PC-9 (cell line): ENCODE measurements at regions not wholly inside any gene's neighbourhood (a gene's known extent, or its start where the extent isn't known, plus 50 kb on each side); places are given as distances from the start of the nearest gene placed in this dataset.

Experiments
- BruUV-seq: library from RNA; stranded (reverse); fragments of 400-500 nt; replicated peaks from 2 replicates; lab custom pipeline; 2021; lab: Mats Ljungman, UMichigan
- CTCF ChIA-PET: fragments of 300-600 bp; sonication (Branson Sonifier 250); formaldehyde crosslinking; loops from one replicate; lab custom pipeline; 2022; ENCODE audit warnings: antibody characterized with exemption; lab: Charles Lee
- POLR2A ChIA-PET: fragments of 300-600 bp; sonication (Branson Sonifier 250); formaldehyde crosslinking; loops from one replicate; lab custom pipeline; 2022; ENCODE audit warnings: antibody characterized with exemption; ENCODE audit not compliant: unreplicated experiment; lab: Charles Lee
- DNase-seq, 2 experiments: peaks; one replicate each; pipeline versions ENCODE4 v3.0.0 to v3.0.0-alpha.2; 2015 to 2022; ENCODE audit warnings: mixed read lengths in 1 of 2
- H2AFZ ChIP-seq: fragments of 200-600 bp; sonication (generic); 2 replicates; pipeline ENCODE4 v1.8.1; 2017; ENCODE audit warnings: antibody characterized with exemption
- H3F3A ChIP-seq: fragments of 200-600 bp; sonication (generic); 2 replicates; pipeline ENCODE4 v1.8.1; 2017; ENCODE audit warnings: antibody characterized with exemption, mild to moderate bottlenecking, low read depth; ENCODE audit not compliant: insufficient read depth
- H3K27ac ChIP-seq: fragments of 200-600 bp; sonication (generic); 2 replicates; pipeline ENCODE4 v1.6.1; 2016; ENCODE audit warnings: mixed run types
- H3K27me3 ChIP-seq: fragments of 200-600 bp; sonication (generic); 2 replicates; pipeline ENCODE4 v1.6.1; 2016; ENCODE audit warnings: low read depth, mixed run types; ENCODE audit not compliant: insufficient read depth
- H3K36me3 ChIP-seq: fragments of 200-600 bp; sonication (generic); 2 replicates; pipeline ENCODE4 v1.6.1; 2016; ENCODE audit warnings: low read depth, mixed run types
- H3K4me1 ChIP-seq: fragments of 200-600 bp; sonication (generic); replicated peaks from 2 replicates; pipeline ENCODE4 v1.6.1; 2016; ENCODE audit warnings: mixed run types; ENCODE audit not compliant: insufficient read depth
- H3K4me2 ChIP-seq: fragments of 200-600 bp; sonication (generic); 2 replicates; pipeline ENCODE4 v1.6.1; 2017; ENCODE audit warnings: mixed run types
- H3K4me3 ChIP-seq: fragments of 200-600 bp; sonication (generic); 2 replicates; pipeline ENCODE4 v1.6.1; 2016; ENCODE audit warnings: mixed run types
- H3K79me2 ChIP-seq: fragments of 200-600 bp; sonication (generic); 2 replicates; pipeline ENCODE4 v1.6.1; 2017; ENCODE audit warnings: low read depth, mixed run types
- H3K9me2 ChIP-seq: fragments of 200-600 bp; sonication (generic); 2 replicates; pipeline ENCODE4 v1.8.1; 2017; ENCODE audit warnings: mild to moderate bottlenecking; ENCODE audit not compliant: insufficient read depth
- H3K9me3 ChIP-seq: fragments of 200-600 bp; sonication (generic); 2 replicates; pipeline ENCODE4 v1.8.1; 2016; ENCODE audit warnings: low read depth; ENCODE audit not compliant: insufficient read depth
- H4K20me1 ChIP-seq: fragments of 200-600 bp; sonication (generic); 2 replicates; pipeline ENCODE4 v1.8.1; 2017; ENCODE audit not compliant: insufficient read depth
- EZH2 ChIP-seq: fragments of 200-600 bp; sonication (generic); IDR thresholded peaks from 2 replicates; pipeline ENCODE4 v1.8.0; 2017; ENCODE audit warnings: antibody characterized with exemption, low read depth
- intact Hi-C: fragments of 100-400 bp; cut with micrococcal nuclease; formaldehyde crosslinking; loops from one replicate; pipeline ENCODE4 v1.10.0; 2022; ENCODE audit not compliant: unreplicated experiment
- TF ChIP-seq, protein P1 (sequence below): fragments of 200-600 bp; sonication (generic); conservative IDR thresholded peaks from 2 replicates; pipeline ENCODE4 v1.6.1; 2017; ENCODE audit warnings: mixed run types, antibody characterized with exemption, mild to moderate bottlenecking, moderate library complexity

DNA sequence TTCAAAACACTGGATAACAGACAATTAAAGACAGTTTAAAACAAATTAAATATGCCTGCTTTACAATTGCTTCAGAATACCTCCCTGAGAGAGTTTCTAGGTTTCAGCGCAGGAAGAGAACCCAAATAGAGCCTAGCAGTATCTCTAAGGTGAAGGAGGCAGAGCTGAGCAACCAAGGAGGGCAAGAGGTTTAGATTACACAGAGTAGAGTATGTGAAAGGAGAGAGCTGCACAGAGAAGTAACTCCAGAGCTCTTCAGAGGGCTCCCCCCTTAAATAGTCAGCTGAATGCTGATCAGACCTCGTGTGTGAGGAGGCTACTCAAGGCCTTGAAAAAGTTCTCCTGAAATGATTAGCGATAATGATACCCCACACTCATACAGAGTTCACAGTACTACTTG is 386.5 kb upstream of the TCF4 start:
- ChIA-PET CTCF (no interaction called here), POLR2A (no interaction called here)
- BruUV-seq, result no TSS peak
- DNase-seq, result no peak
- Histone ChIP-seq H3K36me3 (no peaks in the 10 kb centered on the region), H4K20me1 (no peaks in the 10 kb centered on the region), H3F3A (no peaks in the 10 kb centered on the region), H3K27me3 (no peaks in the 10 kb centered on the region), H3K4me3 (no peak overlapping the region), H3K79me2 (no peaks in the 10 kb centered on the region), H3K4me2 (no peak overlapping the region), H2AFZ (no peak overlapping the region), H3K27ac (no peak overlapping the region), H3K9me3 (no peaks in the 10 kb centered on the region), H3K4me1 (no peaks in the 10 kb centered on the region), H3K9me2 (no peaks in the 10 kb centered on the region)
- intact Hi-C loops, result no loop called here
- TF ChIP-seq EZH2, result no peak
- TF ChIP-seq, protein P1, sequence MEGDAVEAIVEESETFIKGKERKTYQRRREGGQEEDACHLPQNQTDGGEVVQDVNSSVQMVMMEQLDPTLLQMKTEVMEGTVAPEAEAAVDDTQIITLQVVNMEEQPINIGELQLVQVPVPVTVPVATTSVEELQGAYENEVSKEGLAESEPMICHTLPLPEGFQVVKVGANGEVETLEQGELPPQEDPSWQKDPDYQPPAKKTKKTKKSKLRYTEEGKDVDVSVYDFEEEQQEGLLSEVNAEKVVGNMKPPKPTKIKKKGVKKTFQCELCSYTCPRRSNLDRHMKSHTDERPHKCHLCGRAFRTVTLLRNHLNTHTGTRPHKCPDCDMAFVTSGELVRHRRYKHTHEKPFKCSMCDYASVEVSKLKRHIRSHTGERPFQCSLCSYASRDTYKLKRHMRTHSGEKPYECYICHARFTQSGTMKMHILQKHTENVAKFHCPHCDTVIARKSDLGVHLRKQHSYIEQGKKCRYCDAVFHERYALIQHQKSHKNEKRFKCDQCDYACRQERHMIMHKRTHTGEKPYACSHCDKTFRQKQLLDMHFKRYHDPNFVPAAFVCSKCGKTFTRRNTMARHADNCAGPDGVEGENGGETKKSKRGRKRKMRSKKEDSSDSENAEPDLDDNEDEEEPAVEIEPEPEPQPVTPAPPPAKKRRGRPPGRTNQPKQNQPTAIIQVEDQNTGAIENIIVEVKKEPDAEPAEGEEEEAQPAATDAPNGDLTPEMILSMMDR, result no peak

DNA sequence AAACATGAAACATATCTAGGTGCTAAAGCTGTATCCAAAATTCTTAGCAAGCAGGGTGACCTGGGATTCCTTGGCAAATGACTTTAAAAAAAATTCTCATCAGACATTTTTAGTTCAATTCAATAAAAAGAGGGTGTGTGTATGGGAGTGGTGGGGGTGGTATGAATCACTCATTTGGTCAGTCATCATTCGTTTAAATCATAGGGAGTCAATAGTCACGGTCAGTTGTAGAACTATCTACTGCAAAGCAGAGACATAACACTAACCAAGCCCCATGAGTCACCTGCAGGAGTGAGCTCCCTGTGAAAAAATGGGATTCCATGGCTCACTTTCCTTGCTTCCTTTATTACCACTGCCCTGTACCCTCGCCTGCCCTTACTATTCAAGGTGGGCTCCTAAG is 380.6 kb upstream of the TCF4 start:
- Histone ChIP-seq H3K36me3 (no peaks in the 10 kb centered on the region), H3K79me2 (no peaks in the 10 kb centered on the region), H4K20me1 (no peaks in the 10 kb centered on the region), H3K27ac (no peak overlapping the region), H3K4me1 (no peaks in the 10 kb centered on the region), H3F3A (no peaks in the 10 kb centered on the region), H3K4me2 (no peak overlapping the region), H3K9me3 (no peaks in the 10 kb centered on the region), H3K4me3 (no peak overlapping the region), H2AFZ (no peak overlapping the region), H3K27me3 (no peaks in the 10 kb centered on the region), H3K9me2 (no peaks in the 10 kb centered on the region)
- DNase-seq, result no peak
- ChIA-PET CTCF (no interaction called here), POLR2A (no interaction called here)
- BruUV-seq, result no TSS peak
- intact Hi-C loops, result no loop called here
- TF ChIP-seq, protein P1, result no peak
- TF ChIP-seq EZH2, result no peak

DNA sequence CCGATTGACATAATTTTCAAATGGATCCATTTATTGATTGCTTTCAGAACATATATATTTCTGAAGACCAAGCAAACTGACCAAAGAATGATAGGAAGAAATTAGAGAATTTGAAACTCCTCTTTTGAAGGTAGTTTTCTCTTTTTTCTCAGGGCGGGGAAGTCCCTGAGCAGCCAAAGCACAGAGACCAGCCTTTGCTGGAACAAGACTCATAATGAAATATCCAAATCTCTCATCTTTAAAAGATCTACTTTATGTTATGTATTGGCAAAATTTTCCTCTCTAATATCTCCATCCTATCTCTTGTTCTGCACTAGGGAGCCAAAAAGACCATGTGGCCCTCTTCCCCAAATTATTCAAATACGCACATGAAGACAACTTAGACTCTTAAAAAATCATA is 379.0 kb upstream of the TCF4 start:
- no peak overlapping the region for H3K4me2 ChIP-seq
- no TSS peak for BruUV-seq
- no peaks in the 10 kb centered on the region for H3K27me3 ChIP-seq
- DNase-seq, result no peak
- no peaks in the 10 kb centered on the region for H3K4me1 ChIP-seq
- no peak overlapping the region for H3K4me3 ChIP-seq
- no peaks in the 10 kb centered on the region for H3K9me2 ChIP-seq
- no peaks in the 10 kb centered on the region for H3K9me3 ChIP-seq
- H3F3A ChIP-seq, result no peaks in the 10 kb centered on the region
- ChIA-PET CTCF (no interaction called here), POLR2A (no interaction called here)
- H4K20me1 ChIP-seq, result no peaks in the 10 kb centered on the region
- H3K27ac ChIP-seq, result no peak overlapping the region
- no peak overlapping the region for H2AFZ ChIP-seq
- no peaks in the 10 kb centered on the region for H3K36me3 ChIP-seq
- no peaks in the 10 kb centered on the region for H3K79me2 ChIP-seq
- TF ChIP-seq, protein P1, result no peak
- TF ChIP-seq EZH2, result no peak
- intact Hi-C loops, result no loop called here
